GM12878 (cell line): ENCODE measurements at regions not wholly inside any gene's neighbourhood (a gene's known extent, or its start where the extent isn't known, plus 50 kb on each side); places are given as distances from the start of the nearest gene placed in this dataset.

ENCODE experiments used
- BCL11A ChIP-seq: IDR thresholded peaks from 2 replicates; pipeline ENCODE4 v1.6.1; 2011; ENCODE audit warnings: low read depth, low read length
- BMI1 ChIP-seq: fragments of 450-650 bp; IDR thresholded peaks from 2 replicates; pipeline ENCODE4 v1.6.1; 2016; ENCODE audit warnings: mild to moderate bottlenecking, moderate library complexity, borderline replicate concordance
- CREM ChIP-seq: IDR thresholded peaks from 2 replicates; pipeline ENCODE4 v1.6.1; 2014; ENCODE audit warnings: antibody characterized with exemption, low read depth
- EGR1 ChIP-seq, 2 experiments: IDR thresholded peaks; 1 replicate in 1 of 2; 2 replicates in 1 of 2; pipeline ENCODE4 v1.6.1; 2011 to 2012; ENCODE audit warnings: low read depth in 2 of 2, low read length in 2 of 2, borderline replicate concordance in 1 of 2, mild to moderate bottlenecking in 1 of 2, moderate library complexity in 1 of 2
- TAF1 ChIP-seq: IDR thresholded peaks from 2 replicates; pipeline ENCODE4 v1.6.1; 2011; ENCODE audit warnings: mild to moderate bottlenecking, low read depth, low read length, borderline replicate concordance

DNA sequence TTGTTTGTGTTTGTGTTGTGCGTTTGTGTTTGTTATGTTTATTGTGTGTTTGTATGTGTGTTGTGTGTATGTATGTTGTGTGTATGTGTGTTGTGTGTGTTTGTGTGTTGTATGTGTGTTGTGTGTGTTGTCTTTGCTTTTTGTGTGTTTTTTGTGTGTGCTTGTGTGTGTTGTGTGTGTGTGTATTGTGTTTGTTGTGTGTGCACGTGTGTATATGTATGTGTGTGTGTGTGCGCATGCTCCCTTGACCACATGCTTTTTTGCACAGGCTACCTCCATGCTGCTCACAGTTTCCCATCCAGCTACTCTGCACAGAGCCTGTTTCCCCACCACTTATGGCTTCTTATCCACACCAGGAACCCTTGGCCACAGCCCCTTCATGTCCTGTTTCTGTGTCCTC lies 720.0 kb upstream of the ADAMTS16 start:
- TF ChIP-seq BCL11A (no peak), CREM (no peak), BMI1 (no peak), TAF1 (no peak), EGR1 (IDR thresholded peaks at IDR 0.05; ENCODE audit: borderline replicate concordance in 1 of 2, low read depth in 2 of 2, low read length in 2 of 2) (no peak)
